IMR-90 (cell line): ENCODE measurements at regions not wholly inside any gene's neighbourhood (a gene's known extent, or its start where the extent isn't known, plus 50 kb on each side); places are given as distances from the start of the nearest gene placed in this dataset.

ENCODE experiments used
- ATAC-seq: fragments of 200-7000 bp; cut with Tn5 transposase; 2 replicates; pipeline ENCODE4 v1.9.1; 2020; ENCODE audit warnings: low read depth, mild to moderate bottlenecking, moderate library complexity
- BruUV-seq: library from RNA; stranded (reverse); fragments of 400-500 nt; replicated peaks from 2 replicates; lab custom pipeline; 2021; lab: Mats Ljungman, UMichigan
- CTCF ChIA-PET: fragments of 300-600 bp; formaldehyde crosslinking; extraction: SDS; loops from one replicate; lab custom pipeline; 2021; ENCODE audit warnings: antibody characterized with exemption; lab: Yijun Ruan, JAX
- POLR2A ChIA-PET: fragments of 300-600 bp; sonication (Branson Sonifier 250); formaldehyde crosslinking; loops from one replicate; lab custom pipeline; 2022; ENCODE audit warnings: antibody characterized with exemption; ENCODE audit not compliant: unreplicated experiment; lab: Charles Lee
- DNase-seq: peaks from one replicate; pipeline ENCODE4 v3.0.0; 2013
- H2AFZ ChIP-seq: replicated peaks from 2 replicates; pipeline ENCODE3; 2013; ENCODE audit warnings: low read length, mild to moderate bottlenecking; ENCODE audit not compliant: poor library complexity
- H2AK5ac ChIP-seq: 2 replicates; pipeline ENCODE4 v1.6.1; 2013; ENCODE audit warnings: low read depth, low read length, inconsistent platforms
- H2AK9ac ChIP-seq: replicated peaks from 2 replicates; pipeline ENCODE3; 2013; ENCODE audit warnings: mild to moderate bottlenecking, low read depth, low read length, moderate library complexity; ENCODE audit not compliant: poor library complexity
- H2BK120ac ChIP-seq: 2 replicates; pipeline ENCODE4 v1.6.1; 2013; ENCODE audit warnings: low read depth, low read length, inconsistent platforms
- H2BK15ac ChIP-seq: 3 replicates; pipeline ENCODE4 v1.6.1; 2013; ENCODE audit warnings: low read depth, low read length, inconsistent platforms
- H2BK20ac ChIP-seq: 2 replicates; pipeline ENCODE4 v1.6.1; 2013; ENCODE audit warnings: low read depth, mild to moderate bottlenecking, inconsistent platforms, low read length, moderate library complexity
- H2BK5ac ChIP-seq: 2 replicates; pipeline ENCODE4 v1.6.1; 2013; ENCODE audit warnings: mild to moderate bottlenecking, low read depth, low read length, inconsistent platforms; ENCODE audit not compliant: poor library complexity, severe bottlenecking
- H3K14ac ChIP-seq: replicated peaks from 2 replicates; pipeline ENCODE4 v1.6.1; 2013; ENCODE audit warnings: low read depth, low read length, inconsistent platforms
- H3K18ac ChIP-seq: 2 replicates; pipeline ENCODE4 v1.6.1; 2013; ENCODE audit warnings: low read depth, low read length, control low read depth
- H3K23ac ChIP-seq: 2 replicates; pipeline ENCODE4 v1.6.1; 2013; ENCODE audit warnings: low read depth, low read length, inconsistent platforms
- H3K27ac ChIP-seq: 2 replicates; pipeline ENCODE4 v1.5.1; 2013; ENCODE audit warnings: mild to moderate bottlenecking, control low read depth, low read length; ENCODE audit not compliant: insufficient read depth
- H3K27me3 ChIP-seq: 2 replicates; pipeline ENCODE4 v1.6.1; 2013; ENCODE audit warnings: low read length; ENCODE audit not compliant: control insufficient read depth, insufficient read depth
- H3K36me3 ChIP-seq: 2 replicates; pipeline ENCODE4 v1.6.1; 2013; ENCODE audit warnings: low read length, mixed read lengths; ENCODE audit not compliant: control insufficient read depth, insufficient read depth
- H3K4ac ChIP-seq: 2 replicates; pipeline ENCODE4 v1.6.1; 2013; ENCODE audit warnings: low read depth, low read length, inconsistent platforms
- H3K4me1 ChIP-seq: 2 replicates; pipeline ENCODE4 v1.6.1; 2013; ENCODE audit warnings: low read length, mixed read lengths; ENCODE audit not compliant: control insufficient read depth, insufficient read depth
- H3K4me2 ChIP-seq: 2 replicates; pipeline ENCODE4 v1.6.1; 2013; ENCODE audit warnings: low read depth, mild to moderate bottlenecking, control low read depth, low read length, moderate library complexity
- H3K4me3 ChIP-seq: 2 replicates; pipeline ENCODE4 v1.5.1; 2013; ENCODE audit warnings: low read depth, mild to moderate bottlenecking, control low read depth, low read length, moderate library complexity; ENCODE audit not compliant: insufficient read depth
- H3K56ac ChIP-seq: 2 replicates; pipeline ENCODE4 v1.6.1; 2013; ENCODE audit warnings: low read length, inconsistent platforms; ENCODE audit not compliant: insufficient read depth; ENCODE audit errors: extremely low read depth
- H3K79me1 ChIP-seq, 2 experiments: 2 replicates each; pipeline ENCODE4 v1.6.1; 2013; ENCODE audit warnings: low read length in 2 of 2, inconsistent platforms in 1 of 2, low read depth in 1 of 2
- H3K9ac ChIP-seq: 2 replicates; pipeline ENCODE4 v1.6.1; 2013; ENCODE audit warnings: low read depth, low read length, control low read depth
- H3K9me1 ChIP-seq: 2 replicates; pipeline ENCODE4 v1.6.1; 2013; ENCODE audit warnings: low read length, inconsistent platforms; ENCODE audit not compliant: insufficient read depth
- H3K9me3 ChIP-seq: 2 replicates; pipeline ENCODE4 v1.6.1; 2013; ENCODE audit warnings: low read length; ENCODE audit not compliant: control insufficient read depth, insufficient read depth
- H4K20me1 ChIP-seq: 2 replicates; pipeline ENCODE4 v1.6.1; 2013; ENCODE audit warnings: low read length, inconsistent platforms; ENCODE audit not compliant: insufficient read depth
- H4K5ac ChIP-seq: 2 replicates; pipeline ENCODE4 v1.6.1; 2013; ENCODE audit warnings: mild to moderate bottlenecking, low read depth, low read length, control low read depth
- H4K8ac ChIP-seq, 2 experiments: 2 replicates each; pipeline ENCODE4 v1.6.1; 2013; ENCODE audit warnings: low read depth in 2 of 2, low read length in 2 of 2, control low read depth in 1 of 2, inconsistent platforms in 1 of 2
- H4K91ac ChIP-seq: 2 replicates; pipeline ENCODE4 v1.6.1; 2013; ENCODE audit warnings: low read depth, low read length, inconsistent platforms; ENCODE audit not compliant: insufficient read depth
- BHLHE40 ChIP-seq: fragments of 150-350 bp; IDR thresholded peaks from 2 replicates; pipeline ENCODE4 v1.6.1; 2016; ENCODE audit warnings: mild to moderate bottlenecking, low read depth, low read length
- CHD1 ChIP-seq: IDR thresholded peaks from 2 replicates; pipeline ENCODE4 v1.6.1; 2012; ENCODE audit warnings: low read depth, low read length, improper control_type of control experiment
- RAD21 ChIP-seq: IDR thresholded peaks from 2 replicates; pipeline ENCODE4 v1.6.1; 2012; ENCODE audit warnings: low read length, improper control_type of control experiment
- WGBS, 2 experiments: methylation state at CpG; one replicate each; pipeline versions ENCODE4 v1.1.5 to v1.1.7; 2013; ENCODE audit warnings: missing lambda C conversion rate in 2 of 2; ENCODE audit not compliant: insufficient read length in 1 of 2; ENCODE audit errors: extremely low coverage in 2 of 2; 5-methylcytosine and 5-hydroxymethylcytosine counted together
- dilution Hi-C: fragments of 300-500 bp; cut with HindIII; formaldehyde crosslinking; loops from one replicate; pipeline ENCODE4 v1.14.3; 2018; ENCODE audit warnings: low sequenced_read_pairs; ENCODE audit not compliant: unreplicated experiment
- in situ Hi-C: fragments of 300-500 bp; cut with MboI; formaldehyde crosslinking; loops from 3 replicates; pipeline ENCODE4 v1.14.3; 2019; ENCODE audit warnings: low sequenced_read_pairs, inconsistent platforms, mixed read lengths
- intact Hi-C: fragments of 100-400 bp; cut with micrococcal nuclease; formaldehyde crosslinking; loops from 2 replicates; pipeline ENCODE4 v1.10.0; 2022

DNA sequence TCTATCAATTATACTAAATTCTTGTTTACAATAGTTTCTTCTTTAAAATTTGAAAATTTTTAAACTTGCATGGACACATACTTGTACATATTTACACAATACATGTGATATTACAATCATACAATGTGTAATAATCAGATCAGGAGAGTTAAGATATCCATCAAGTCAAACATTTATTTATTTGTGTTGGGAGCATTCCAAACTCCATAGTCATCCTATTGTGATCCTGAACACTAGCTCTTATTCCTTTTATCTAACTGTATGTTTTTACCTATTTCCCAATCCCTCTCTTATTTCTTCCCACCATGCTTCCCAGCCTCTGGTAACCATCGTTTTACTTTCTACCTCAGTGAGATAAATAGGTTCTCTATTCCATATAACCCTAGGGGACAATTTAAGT, 1219.2 kb downstream of the ZPLD1 start:
- ChIA-PET POLR2A (no interaction called here), CTCF (no interaction called here)
- no peak overlapping the region for H2AK5ac ChIP-seq
- H3K9me3 ChIP-seq = no peaks in the 10 kb centered on the region
- H3K9ac ChIP-seq = no peak overlapping the region
- no peak overlapping the region for H2AK9ac ChIP-seq
- H4K91ac ChIP-seq = no peak overlapping the region
- DNase-seq (no peak), ATAC-seq (no peak)
- no peak overlapping the region for H3K4me2 ChIP-seq
- H3K14ac ChIP-seq = no peak overlapping the region
- intact Hi-C loops (no loop called here), in situ Hi-C loops (no loop called here), dilution Hi-C loops (no loop called here)
- no peaks in the 10 kb centered on the region for H4K20me1 ChIP-seq
- H2BK15ac ChIP-seq = no peak overlapping the region
- BruUV-seq = no TSS peak
- H3K23ac ChIP-seq = no peak overlapping the region
- H3K36me3 ChIP-seq = no peaks in the 10 kb centered on the region
- no peaks in the 10 kb centered on the region for H3K4me1 ChIP-seq
- H3K4me3 ChIP-seq = no peak overlapping the region
- no peak overlapping the region for H3K4ac ChIP-seq
- no peak overlapping the region for H2BK120ac ChIP-seq
- H4K5ac ChIP-seq = no peak overlapping the region
- no peaks in the 10 kb centered on the region for H3K9me1 ChIP-seq
- TF ChIP-seq RAD21 (no peak), CHD1 (no peak), BHLHE40 (no peak)
- H2BK20ac ChIP-seq = no peak overlapping the region
- H3K27me3 ChIP-seq = no peaks in the 10 kb centered on the region
- H4K8ac ChIP-seq = no peak overlapping the region
- H2BK5ac ChIP-seq = no peak overlapping the region
- WGBS, 2 experiments = no CpG with 5 or more reads among the region's 1 CpG
- no peak overlapping the region for H3K56ac ChIP-seq
- no peaks in the 10 kb centered on the region for H3K79me1 ChIP-seq
- no peak overlapping the region for H2AFZ ChIP-seq
- no peak overlapping the region for H3K18ac ChIP-seq
- H3K27ac ChIP-seq = no peak overlapping the region
